ENCODE measurements at regions not wholly inside any gene's neighbourhood (a gene's known extent, or its start where the extent isn't known, plus 50 kb on each side); places are given as distances from the start of the nearest gene placed in this dataset.

GRCh38 chr1:61533546-61533945, 191.4 kb downstream of the TM2D1 start:
- CTCF ChIA-PET: no interaction called here
- H2AFZ ChIP-seq (ENCODE audit: low read depth): no peak overlapping the region

More at GRCh38 chr1:61533546-61533945, 191.4 kb downstream of the TM2D1 start:
- Histone ChIP-seq H3K9me3 (no peaks in the 10 kb centered on the region), H3K4me1 (ENCODE audit: control insufficient read depth in 1 of 2, insufficient read depth in 2 of 2, low read depth in 1 of 2, low read length in 1 of 2) (no peaks in the 10 kb centered on the region), H3K9ac (no peak overlapping the region), H3K36me3 (replicated peaks in 1 of 2; ENCODE audit: control insufficient read depth in 1 of 2, insufficient read depth in 2 of 2, low read length in 1 of 2) (no peaks in the 10 kb centered on the region), H4K20me1 (ENCODE audit: insufficient read depth) (no peaks in the 10 kb centered on the region), H3K4me3 (ENCODE audit: low read depth in 2 of 2, low read length in 1 of 2) (no peak overlapping the region), H3K27ac (ENCODE audit: low read depth in 2 of 2, low read length in 1 of 2) (no peak overlapping the region), H3K27me3 (ENCODE audit: insufficient read depth) (no peaks in the 10 kb centered on the region), H3F3A (replicated peaks; ENCODE audit: insufficient read depth) (no peaks in the 10 kb centered on the region), H3K9me2 (no peaks in the 10 kb centered on the region), H3K79me2 (ENCODE audit: insufficient read depth) (no peaks in the 10 kb centered on the region), H3K4me2 (no peak overlapping the region)
- TF ChIP-seq TEAD4 (IDR thresholded peaks at IDR 0.05; ENCODE audit: borderline replicate concordance, insufficient read depth): no peak
- TF ChIP-seq RCOR1 (IDR thresholded peaks at IDR 0.05; ENCODE audit: low read length): no peak
- TF ChIP-seq FOXM1 (IDR thresholded peaks at IDR 0.05; ENCODE audit: low read depth): no peak
- TF ChIP-seq TCF12 (IDR thresholded peaks at IDR 0.05): no peak
- no peak for TF ChIP-seq REST (IDR thresholded peaks at IDR 0.05; ENCODE audit: low read depth, low read length)
- no peak for TF ChIP-seq MAX (IDR thresholded peaks at IDR 0.05; ENCODE audit: low read depth)
- no peak for TF ChIP-seq SMC3 (IDR thresholded peaks at IDR 0.05; ENCODE audit: low read depth, low read length)
- TF ChIP-seq PBX3 (IDR thresholded peaks at IDR 0.05): no peak
- no peak for TF ChIP-seq RFX5 (IDR thresholded peaks at IDR 0.05; ENCODE audit: low read length)
- TF ChIP-seq EZH2phosphoT487 (IDR thresholded peaks at IDR 0.05; ENCODE audit: borderline replicate concordance, low read depth): no peak
- no peak for TF ChIP-seq USF1 (IDR thresholded peaks at IDR 0.05; ENCODE audit: borderline replicate concordance, low read depth)
- TF ChIP-seq NFIC (IDR thresholded peaks at IDR 0.05; ENCODE audit: borderline replicate concordance): no peak
- TF ChIP-seq MEF2A (IDR thresholded peaks at IDR 0.05; ENCODE audit: borderline replicate concordance, low read depth): no peak
- no peak for TF ChIP-seq IRF3 (IDR thresholded peaks at IDR 0.05; ENCODE audit: low read depth, low read length)
- TF ChIP-seq FOSL2 (IDR thresholded peaks at IDR 0.05; ENCODE audit: borderline replicate concordance, low read depth): no peak
- TF ChIP-seq POLR2AphosphoS5 (IDR thresholded peaks at IDR 0.05; ENCODE audit: low read depth, low read length): no peak
- TF ChIP-seq NRF1 (IDR thresholded peaks at IDR 0.05; ENCODE audit: low read depth, low read length): no peak
- DNase-seq: no peak
- POLR2A ChIA-PET: no interaction called here
- WGBS (ENCODE audit: low lambda C conversion rate): 29% methylated on average over 1 of the region's 1 CpG
